Trophoblast cell (in vitro differentiated cells and primary cell): ENCODE measurements at regions not wholly inside any gene's neighbourhood (a gene's known extent, or its start where the extent isn't known, plus 50 kb on each side); places are given as distances from the start of the nearest gene placed in this dataset.

Source experiments
- DNase-seq, 2 donors: peaks; one replicate each; pipeline ENCODE4 v3.0.0-alpha.2; 2016
- H2AFZ ChIP-seq: 2 replicates; pipeline ENCODE4 v1.6.1; 2013; ENCODE audit warnings: low read length, moderate library complexity, mild to moderate bottlenecking; ENCODE audit not compliant: insufficient read depth, poor library complexity
- H2AK5ac ChIP-seq: 2 replicates; pipeline ENCODE4 v1.6.1; 2013; ENCODE audit warnings: mild to moderate bottlenecking, low read length
- H2BK120ac ChIP-seq: 2 replicates; pipeline ENCODE4 v1.6.1; 2013; ENCODE audit warnings: low read length, mild to moderate bottlenecking, moderate library complexity; ENCODE audit not compliant: insufficient read depth, poor library complexity
- H2BK12ac ChIP-seq: 2 replicates; pipeline ENCODE4 v1.6.1; 2013; ENCODE audit warnings: mild to moderate bottlenecking, low read length, moderate library complexity
- H2BK5ac ChIP-seq: 2 replicates; pipeline ENCODE4 v1.6.1; 2013; ENCODE audit warnings: low read length, low read depth, moderate library complexity, mild to moderate bottlenecking; ENCODE audit not compliant: poor library complexity
- H3K14ac ChIP-seq: 2 replicates; pipeline ENCODE4 v1.6.1; 2013; ENCODE audit warnings: mild to moderate bottlenecking, low read length
- H3K18ac ChIP-seq: 2 replicates; pipeline ENCODE4 v1.6.1; 2013; ENCODE audit warnings: mild to moderate bottlenecking, low read length
- H3K23ac ChIP-seq: 2 replicates; pipeline ENCODE4 v1.6.1; 2013; ENCODE audit warnings: low read length
- H3K27ac ChIP-seq: 2 replicates; pipeline ENCODE4 v1.5.1; 2013; ENCODE audit warnings: low read depth, mild to moderate bottlenecking, inconsistent platforms, low read length, moderate library complexity
- H3K27me3 ChIP-seq: 2 replicates; pipeline ENCODE4 v1.6.1; 2013; ENCODE audit warnings: inconsistent platforms, mild to moderate bottlenecking, low read length, moderate library complexity; ENCODE audit not compliant: insufficient read depth
- H3K36me3 ChIP-seq, 2 experiments: 1 replicate in 1 of 2; 2 replicates in 1 of 2; pipeline ENCODE4 v1.6.1; 2013; ENCODE audit warnings: low read length in 2 of 2, mild to moderate bottlenecking in 2 of 2, moderate library complexity in 1 of 2; ENCODE audit not compliant: insufficient read depth in 2 of 2, control insufficient read depth in 1 of 2
- H3K4ac ChIP-seq: 2 replicates; pipeline ENCODE4 v1.6.1; 2013; ENCODE audit warnings: low read depth, mild to moderate bottlenecking, low read length, moderate library complexity
- H3K4me1 ChIP-seq, 2 experiments: 1 replicate in 1 of 2; 2 replicates in 1 of 2; pipeline ENCODE4 v1.6.1; 2013; ENCODE audit warnings: low read length in 2 of 2, mild to moderate bottlenecking in 2 of 2, moderate library complexity in 1 of 2; ENCODE audit not compliant: insufficient read depth in 2 of 2, control insufficient read depth in 1 of 2
- H3K4me2 ChIP-seq: 2 replicates; pipeline ENCODE4 v1.6.1; 2013; ENCODE audit warnings: inconsistent platforms, mild to moderate bottlenecking, low read length, moderate library complexity
- H3K4me3 ChIP-seq: 2 replicates; pipeline ENCODE4 v1.5.1; 2013; ENCODE audit warnings: mild to moderate bottlenecking, low read depth, low read length, inconsistent platforms
- H3K79me1 ChIP-seq: one replicate; pipeline ENCODE4 v1.6.1; 2013; ENCODE audit warnings: low read length
- H3K79me2 ChIP-seq: 2 replicates; pipeline ENCODE4 v1.6.1; 2013; ENCODE audit warnings: low read length, mild to moderate bottlenecking; ENCODE audit not compliant: control insufficient read depth, insufficient read depth, poor library complexity
- H3K9ac ChIP-seq: 2 replicates; pipeline ENCODE4 v1.6.1; 2013; ENCODE audit warnings: mild to moderate bottlenecking, low read length
- H3K9me3 ChIP-seq: 2 replicates; pipeline ENCODE4 v1.6.1; 2013; ENCODE audit warnings: low read depth, mild to moderate bottlenecking, control low read depth, inconsistent platforms, low read length; ENCODE audit not compliant: insufficient read depth
- H4K12ac ChIP-seq: 2 replicates; pipeline ENCODE4 v1.6.1; 2013; ENCODE audit warnings: low read depth, mild to moderate bottlenecking, low read length, moderate library complexity
- H4K8ac ChIP-seq: 2 replicates; pipeline ENCODE4 v1.6.1; 2013; ENCODE audit warnings: low read depth, mild to moderate bottlenecking, low read length, moderate library complexity
- H4K91ac ChIP-seq: one replicate; pipeline ENCODE4 v1.6.1; 2013; ENCODE audit warnings: low read depth, mild to moderate bottlenecking, low read length, moderate library complexity
- WGBS: extraction: QIAGEN DNeasy Blood & Tissue Kit; methylation state at CpG from one replicate; pipeline ENCODE4 v1.1.7; 2013; ENCODE audit warnings: missing lambda C conversion rate; ENCODE audit not compliant: insufficient read length, insufficient coverage; ENCODE audit errors: extremely low coverage; 5-methylcytosine and 5-hydroxymethylcytosine counted together

GRCh38 chr5:122547669-122548068 lies 227.2 kb upstream of the SNX2 start:
- no peak for DNase-seq
- H3K23ac ChIP-seq: no peak overlapping the region
- H2BK12ac ChIP-seq: no peak overlapping the region
- H3K27ac ChIP-seq: no peak overlapping the region
- H2AK5ac ChIP-seq: no peak overlapping the region
- no CpG with 5 or more reads among the region's 4 CpGs for WGBS
- no peak overlapping the region for H2BK120ac ChIP-seq
- no peak overlapping the region for H3K4me3 ChIP-seq
- H3K79me1 ChIP-seq: no peaks in the 10 kb centered on the region
- no peak overlapping the region for H4K91ac ChIP-seq
- H2AFZ ChIP-seq: no peak overlapping the region
- no peak overlapping the region for H2BK5ac ChIP-seq
- no peaks in the 10 kb centered on the region for H3K79me2 ChIP-seq
- H4K8ac ChIP-seq: no peak overlapping the region
- no peak overlapping the region for H4K12ac ChIP-seq
- H3K36me3 ChIP-seq: no peaks in the 10 kb centered on the region
- H3K4me1 ChIP-seq: no peaks in the 10 kb centered on the region
- no peak overlapping the region for H3K18ac ChIP-seq
- H3K4me2 ChIP-seq: no peak overlapping the region
- no peaks in the 10 kb centered on the region for H3K9me3 ChIP-seq
- H3K14ac ChIP-seq: no peak overlapping the region
- H3K27me3 ChIP-seq: no peaks in the 10 kb centered on the region
- no peak overlapping the region for H3K9ac ChIP-seq
- H3K4ac ChIP-seq: no peak overlapping the region

GRCh38 chr5:122559676-122560075 lies 215.2 kb upstream of the SNX2 start:
- no peak overlapping the region for H3K23ac ChIP-seq
- no peak for DNase-seq
- no peak overlapping the region for H3K4ac ChIP-seq
- H3K36me3 ChIP-seq: no peaks in the 10 kb centered on the region
- no peaks in the 10 kb centered on the region for H3K79me1 ChIP-seq
- no peak overlapping the region for H4K12ac ChIP-seq
- no peak overlapping the region for H2AFZ ChIP-seq
- no peak overlapping the region for H3K14ac ChIP-seq
- no peaks in the 10 kb centered on the region for H3K79me2 ChIP-seq
- no peak overlapping the region for H3K18ac ChIP-seq
- H2AK5ac ChIP-seq: no peak overlapping the region
- no peaks in the 10 kb centered on the region for H3K27me3 ChIP-seq
- H2BK12ac ChIP-seq: no peak overlapping the region
- no peak overlapping the region for H4K91ac ChIP-seq
- H3K4me1 ChIP-seq: no peaks in the 10 kb centered on the region
- H3K9ac ChIP-seq: no peak overlapping the region
- H2BK5ac ChIP-seq: no peak overlapping the region
- no peak overlapping the region for H3K4me2 ChIP-seq
- no peak overlapping the region for H3K4me3 ChIP-seq
- no peak overlapping the region for H3K27ac ChIP-seq
- no peak overlapping the region for H2BK120ac ChIP-seq
- no peaks in the 10 kb centered on the region for H3K9me3 ChIP-seq
- H4K8ac ChIP-seq: no peak overlapping the region

- no peaks in the 10 kb centered on the region for H3K79me2 ChIP-seq
- H3K18ac ChIP-seq: no peak overlapping the region
- no peak overlapping the region for H2BK120ac ChIP-seq
- H3K79me1 ChIP-seq: no peaks in the 10 kb centered on the region
- no peak overlapping the region for H3K4me3 ChIP-seq
- no peak overlapping the region for H2BK5ac ChIP-seq
- no peak overlapping the region for H3K23ac ChIP-seq
- H3K4me2 ChIP-seq: no peak overlapping the region
- H4K91ac ChIP-seq: no peak overlapping the region
- no peak overlapping the region for H2AK5ac ChIP-seq
- no peak overlapping the region for H2BK12ac ChIP-seq
- no peak overlapping the region for H4K8ac ChIP-seq
- H4K12ac ChIP-seq: no peak overlapping the region
- no peak overlapping the region for H2AFZ ChIP-seq
- no peaks in the 10 kb centered on the region for H3K27me3 ChIP-seq
- no peaks in the 10 kb centered on the region for H3K36me3 ChIP-seq
- no peak overlapping the region for H3K9ac ChIP-seq
- no peaks in the 10 kb centered on the region for H3K9me3 ChIP-seq
- no peak overlapping the region for H3K14ac ChIP-seq
- whole genome bisulfite sequencing: no CpG with 5 or more reads among the region's 3 CpGs
- no peak overlapping the region for H3K4ac ChIP-seq
- DNase-seq: no peak
- H3K27ac ChIP-seq: no peak overlapping the region
- H3K4me1 ChIP-seq: peaks cover 0 to 2% of the 10 kb centered on the region in 2 experiments
These were observed 213.7 kb upstream of the SNX2 start for GRCh38 chr5:122561209-122561608.

GRCh38 chr5:122565331-122565730 lies 209.5 kb upstream of the SNX2 start:
- H3K14ac ChIP-seq: no peak overlapping the region
- no peaks in the 10 kb centered on the region for H3K79me2 ChIP-seq
- no peaks in the 10 kb centered on the region for H3K27me3 ChIP-seq
- H4K91ac ChIP-seq: no peak overlapping the region
- no peak overlapping the region for H3K4ac ChIP-seq
- no peak overlapping the region for H2BK120ac ChIP-seq
- no peak overlapping the region for H3K4me3 ChIP-seq
- H3K23ac ChIP-seq: no peak overlapping the region
- H4K8ac ChIP-seq: no peak overlapping the region
- no peaks in the 10 kb centered on the region for H3K79me1 ChIP-seq
- no peaks in the 10 kb centered on the region for H3K9me3 ChIP-seq
- no CpG with 5 or more reads among the region's 9 CpGs for WGBS
- H3K4me1 ChIP-seq: peaks cover 0 to 2% of the 10 kb centered on the region in 2 experiments
- H3K18ac ChIP-seq: no peak overlapping the region
- no peak overlapping the region for H2BK12ac ChIP-seq
- H3K4me2 ChIP-seq: no peak overlapping the region
- no peak for DNase-seq
- H3K36me3 ChIP-seq: no peaks in the 10 kb centered on the region
- H2AFZ ChIP-seq: no peak overlapping the region
- no peak overlapping the region for H2AK5ac ChIP-seq
- no peak overlapping the region for H2BK5ac ChIP-seq
- no peak overlapping the region for H3K9ac ChIP-seq
- H3K27ac ChIP-seq: no peak overlapping the region
- no peak overlapping the region for H4K12ac ChIP-seq
